ENCODE measurements at regions not wholly inside any gene's neighbourhood (a gene's known extent, or its start where the extent isn't known, plus 50 kb on each side); places are given as distances from the start of the nearest gene placed in this dataset.

GRCh38 chr11:30725645-30726195, 139.6 kb upstream of the MPPED2 start:
- Histone ChIP-seq H3K27me3 (ENCODE audit: control insufficient read depth, insufficient read depth, low read length) (no peaks in the 10 kb centered on the region), H3K4me2 (ENCODE audit: extremely low read depth, insufficient read depth, low read length) (no peak overlapping the region), H3K79me2 (ENCODE audit: control insufficient read depth, insufficient read depth, low read length) (no peaks in the 10 kb centered on the region), H3K9me3 (ENCODE audit: control insufficient read depth, insufficient read depth, low read depth, low read length) (no peaks in the 10 kb centered on the region), H4K20me1 (ENCODE audit: control insufficient read depth, extremely low read depth, insufficient read depth, low read length) (no peaks in the 10 kb centered on the region), H3K4me3 (replicated peaks in 1 of 4; ENCODE audit: control extremely low read depth in 1 of 4, insufficient read depth in 1 of 4, low read depth in 3 of 4, low read length in 4 of 4) (no peak overlapping the region), H3K36me3 (ENCODE audit: control insufficient read depth, insufficient read depth, low read length) (no peaks in the 10 kb centered on the region), H3K4me1 (ENCODE audit: control insufficient read depth, extremely low read depth, insufficient read depth, low read length) (no peaks in the 10 kb centered on the region), H2AFZ (ENCODE audit: low read length) (no peak overlapping the region), H3K27ac (ENCODE audit: insufficient read depth, low read length) (no peak overlapping the region), H3K9ac (ENCODE audit: insufficient read depth, low read length) (no peak overlapping the region)
- TF ChIP-seq EZH2 (IDR thresholded peaks at IDR 0.05; ENCODE audit: low read length, missing control alignments) (no peak), CTCF (conservative IDR thresholded peaks at IDR 0.05 in 1 of 2, IDR thresholded peaks at IDR 0.05 in 1 of 2; ENCODE audit: low read depth in 1 of 2, low read length in 2 of 2) (no peak)
- DNase-seq (ENCODE audit: low read depth in 2 of 2), result no peak

- H3K4me3 ChIP-seq (replicated peaks in 1 of 4; ENCODE audit: control extremely low read depth in 1 of 4, insufficient read depth in 1 of 4, low read depth in 3 of 4, low read length in 4 of 4), result no peak overlapping the region
These were observed 138.1 kb upstream of the MPPED2 start for GRCh38 chr11:30724274-30724673.

GRCh38 chr11:30719371-30719770, 133.2 kb upstream of the MPPED2 start:
- H3K27me3 ChIP-seq (ENCODE audit: control insufficient read depth, insufficient read depth, low read length), result no peaks in the 10 kb centered on the region
- H3K4me1 ChIP-seq (ENCODE audit: control insufficient read depth, extremely low read depth, insufficient read depth, low read length), result no peaks in the 10 kb centered on the region
- TF ChIP-seq EZH2 (IDR thresholded peaks at IDR 0.05; ENCODE audit: low read length, missing control alignments) (no peak), CTCF (conservative IDR thresholded peaks at IDR 0.05 in 1 of 2, IDR thresholded peaks at IDR 0.05 in 1 of 2; ENCODE audit: low read depth in 1 of 2, low read length in 2 of 2) (no peak)
- H3K27ac ChIP-seq (ENCODE audit: insufficient read depth, low read length), result no peak overlapping the region
- no peak overlapping the region for H2AFZ ChIP-seq (ENCODE audit: low read length)
- H3K9ac ChIP-seq (ENCODE audit: insufficient read depth, low read length), result no peak overlapping the region
- H3K4me3 ChIP-seq (replicated peaks in 1 of 4; ENCODE audit: control extremely low read depth in 1 of 4, insufficient read depth in 1 of 4, low read depth in 3 of 4, low read length in 4 of 4), result no peak overlapping the region
- H3K4me2 ChIP-seq (ENCODE audit: extremely low read depth, insufficient read depth, low read length), result no peak overlapping the region
- H3K9me3 ChIP-seq (ENCODE audit: control insufficient read depth, insufficient read depth, low read depth, low read length), result no peaks in the 10 kb centered on the region
- no peak for DNase-seq (ENCODE audit: low read depth in 2 of 2)
- no peaks in the 10 kb centered on the region for H3K36me3 ChIP-seq (ENCODE audit: control insufficient read depth, insufficient read depth, low read length)
- no peaks in the 10 kb centered on the region for H3K79me2 ChIP-seq (ENCODE audit: control insufficient read depth, insufficient read depth, low read length)
- H4K20me1 ChIP-seq (ENCODE audit: control insufficient read depth, extremely low read depth, insufficient read depth, low read length), result no peaks in the 10 kb centered on the region

More at GRCh38 chr11:30724274-30724673, 138.1 kb upstream of the MPPED2 start:
- no peak overlapping the region for H3K9ac ChIP-seq (ENCODE audit: insufficient read depth, low read length)
- no peaks in the 10 kb centered on the region for H3K4me1 ChIP-seq (ENCODE audit: control insufficient read depth, extremely low read depth, insufficient read depth, low read length)
- H3K4me2 ChIP-seq (ENCODE audit: extremely low read depth, insufficient read depth, low read length), result no peak overlapping the region
- no peak for DNase-seq (ENCODE audit: low read depth in 2 of 2)
- H2AFZ ChIP-seq (ENCODE audit: low read length), result no peak overlapping the region
- no peaks in the 10 kb centered on the region for H3K9me3 ChIP-seq (ENCODE audit: control insufficient read depth, insufficient read depth, low read depth, low read length)
- no peaks in the 10 kb centered on the region for H3K79me2 ChIP-seq (ENCODE audit: control insufficient read depth, insufficient read depth, low read length)
- no peaks in the 10 kb centered on the region for H3K36me3 ChIP-seq (ENCODE audit: control insufficient read depth, insufficient read depth, low read length)
- H3K27me3 ChIP-seq (ENCODE audit: control insufficient read depth, insufficient read depth, low read length), result no peaks in the 10 kb centered on the region
- H4K20me1 ChIP-seq (ENCODE audit: control insufficient read depth, extremely low read depth, insufficient read depth, low read length), result no peaks in the 10 kb centered on the region
- TF ChIP-seq EZH2 (IDR thresholded peaks at IDR 0.05; ENCODE audit: low read length, missing control alignments) (no peak), CTCF (conservative IDR thresholded peaks at IDR 0.05 in 1 of 2, IDR thresholded peaks at IDR 0.05 in 1 of 2; ENCODE audit: low read depth in 1 of 2, low read length in 2 of 2) (no peak)
- no peak overlapping the region for H3K27ac ChIP-seq (ENCODE audit: insufficient read depth, low read length)

Measured in fibroblast of lung (primary cell).